ENCODE measurements at regions not wholly inside any gene's neighbourhood (a gene's known extent, or its start where the extent isn't known, plus 50 kb on each side); places are given as distances from the start of the nearest gene placed in this dataset.
"Not testable (repeated sequence)": the region's sequence is repeated elsewhere in the genome, so short reads cannot be mapped to it uniquely, and the experiment has no call there.

DNA sequence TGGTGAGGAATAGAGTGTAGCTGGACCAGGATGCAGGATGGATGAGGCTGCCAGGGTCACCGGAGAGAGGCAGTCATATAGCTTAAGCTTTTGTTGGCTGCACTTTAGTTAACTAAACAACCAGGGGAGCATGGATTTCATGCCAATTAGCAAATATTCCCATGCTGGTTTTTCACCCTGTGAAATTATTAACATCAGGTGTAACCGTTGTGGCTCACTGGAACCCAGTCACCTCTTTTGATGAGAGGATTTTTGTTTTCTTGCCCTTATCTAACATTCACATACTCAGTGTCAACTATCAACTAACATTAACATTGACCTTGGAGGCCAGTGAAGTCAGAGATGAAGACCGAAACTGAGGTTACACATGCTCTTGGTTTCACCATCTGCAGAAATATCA, 97.2 kb upstream of the BASP1 start:
- H3K4me1 ChIP-seq (ENCODE audit: insufficient read depth): peaks cover 21% of the 10 kb centered on the region
- H3K27ac ChIP-seq: no peak overlapping the region
- 85 to 90% methylated on average over 3 of the region's 3 CpGs for WGBS, 2 experiments (ENCODE audit: low coverage in 1 of 2, low lambda C conversion rate in 2 of 2, missing lambda C conversion rate in 2 of 2)
- H3K9me3 ChIP-seq (ENCODE audit: low read depth): no peaks in the 10 kb centered on the region
- no peak for DNase-seq
- no peak overlapping the region for H3K4me3 ChIP-seq
- no peaks in the 10 kb centered on the region for H3K9me2 ChIP-seq (ENCODE audit: insufficient read depth)
- TF ChIP-seq EZH2phosphoT487 (IDR thresholded peaks at IDR 0.05; ENCODE audit: insufficient read depth, low read depth): no peak
- no peak for TF ChIP-seq EZH2 (IDR thresholded peaks at IDR 0.05; ENCODE audit: insufficient read depth, poor library complexity, severe bottlenecking)
- H3K4me2 ChIP-seq (ENCODE audit: unreplicated experiment): no peak overlapping the region
- H2AFZ ChIP-seq: no peak overlapping the region
- no peaks in the 10 kb centered on the region for H3K79me2 ChIP-seq (ENCODE audit: insufficient read depth)
- no peaks in the 10 kb centered on the region for H4K20me1 ChIP-seq (ENCODE audit: insufficient read depth)
- peaks cover 21% of the 10 kb centered on the region for H3F3A ChIP-seq (ENCODE audit: insufficient read depth)
- H3K36me3 ChIP-seq (ENCODE audit: low read depth): no peaks in the 10 kb centered on the region
- in situ Hi-C loops (cut with MboI): no loop called here
- no peaks in the 10 kb centered on the region for H3K27me3 ChIP-seq (replicated peaks; ENCODE audit: insufficient read depth)
- H3K9ac ChIP-seq: no peak overlapping the region

DNA sequence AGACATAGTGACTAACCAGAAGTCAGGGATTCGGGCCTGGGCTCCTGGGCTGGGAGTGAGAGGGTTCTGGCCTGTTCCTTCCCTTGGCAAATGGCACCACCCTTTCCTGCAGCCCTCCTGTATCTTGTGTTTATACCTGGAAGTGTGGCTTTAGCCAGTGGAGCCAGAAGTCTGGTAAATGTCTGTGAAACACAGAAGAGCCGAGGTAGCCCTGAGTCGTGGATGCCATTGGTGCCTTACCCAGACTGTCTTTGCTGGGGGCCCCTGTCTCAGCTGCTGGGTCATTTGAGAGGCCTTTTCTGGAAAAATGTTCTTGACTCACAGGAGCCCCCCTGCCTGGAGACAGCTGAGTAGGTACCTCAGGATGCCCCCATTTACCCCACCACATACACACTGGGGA, 95.7 kb upstream of the BASP1 start:
- H3K9ac ChIP-seq: no peak overlapping the region
- in situ Hi-C loops (cut with MboI): no loop called here
- H3K36me3 ChIP-seq (ENCODE audit: low read depth): no peaks in the 10 kb centered on the region
- no peak for DNase-seq
- no peaks in the 10 kb centered on the region for H3K79me2 ChIP-seq (ENCODE audit: insufficient read depth)
- H3K4me2 ChIP-seq (ENCODE audit: unreplicated experiment): no peak overlapping the region
- no peaks in the 10 kb centered on the region for H3K27me3 ChIP-seq (replicated peaks; ENCODE audit: insufficient read depth)
- peaks cover 15% of the 10 kb centered on the region for H3K4me1 ChIP-seq (ENCODE audit: insufficient read depth)
- H4K20me1 ChIP-seq (ENCODE audit: insufficient read depth): no peaks in the 10 kb centered on the region
- H3K9me2 ChIP-seq (ENCODE audit: insufficient read depth): no peaks in the 10 kb centered on the region
- no peak overlapping the region for H3K4me3 ChIP-seq
- TF ChIP-seq EZH2 (IDR thresholded peaks at IDR 0.05; ENCODE audit: insufficient read depth, poor library complexity, severe bottlenecking): no peak
- TF ChIP-seq EZH2phosphoT487 (IDR thresholded peaks at IDR 0.05; ENCODE audit: insufficient read depth, low read depth): no peak
- no peaks in the 10 kb centered on the region for H3K9me3 ChIP-seq (ENCODE audit: low read depth)
- peaks cover 14% of the 10 kb centered on the region for H3F3A ChIP-seq (ENCODE audit: insufficient read depth)
- WGBS, 2 experiments (ENCODE audit: low coverage in 1 of 2, low lambda C conversion rate in 2 of 2, missing lambda C conversion rate in 2 of 2): 89 to 95% methylated on average over 3 of the region's 3 CpGs
- H2AFZ ChIP-seq: no peak overlapping the region
- no peak overlapping the region for H3K27ac ChIP-seq

DNA sequence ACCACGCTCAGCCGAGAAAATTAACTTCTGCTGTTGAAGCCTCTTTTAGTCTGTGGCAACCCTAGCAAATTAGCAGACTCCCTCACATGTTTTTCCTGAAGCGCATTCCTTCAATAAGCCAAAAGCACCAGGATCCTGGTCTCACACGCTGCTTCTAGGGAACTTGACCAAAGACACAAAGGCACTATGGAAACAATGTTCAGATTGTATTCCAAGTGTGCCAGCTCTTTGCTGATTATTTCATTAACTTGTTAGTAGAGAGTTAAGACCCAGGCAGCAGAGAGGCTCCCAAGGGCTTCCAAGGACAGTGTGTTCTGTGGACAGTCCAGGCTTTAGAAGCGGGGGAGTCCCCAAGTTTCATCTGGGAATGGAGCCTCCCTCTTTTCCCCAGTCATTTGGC, 94.4 kb upstream of the BASP1 start:
- peak overlapping the region; percentile 28; the same call in 1 of the 2 replicates for H2AFZ ChIP-seq
- TF ChIP-seq EZH2phosphoT487 (IDR thresholded peaks at IDR 0.05; ENCODE audit: insufficient read depth, low read depth) (no peak), EZH2 (IDR thresholded peaks at IDR 0.05; ENCODE audit: insufficient read depth, poor library complexity, severe bottlenecking) (no peak)
- peaks cover 18% of the 10 kb centered on the region for H3K4me1 ChIP-seq (ENCODE audit: insufficient read depth)
- in situ Hi-C loops (cut with MboI): no loop called here
- no peaks in the 10 kb centered on the region for H3K36me3 ChIP-seq (ENCODE audit: low read depth)
- no peak overlapping the region for H3K9ac ChIP-seq
- H3K4me3 ChIP-seq: no peak overlapping the region
- no peaks in the 10 kb centered on the region for H4K20me1 ChIP-seq (ENCODE audit: insufficient read depth)
- 39 to 50% methylated on average over 5 of the region's 5 CpGs for WGBS, 2 experiments (ENCODE audit: low coverage in 1 of 2, low lambda C conversion rate in 2 of 2, missing lambda C conversion rate in 2 of 2)
- peak; percentile 50 for DNase-seq
- H3K27me3 ChIP-seq (replicated peaks; ENCODE audit: insufficient read depth): no peaks in the 10 kb centered on the region
- no peak overlapping the region for H3K4me2 ChIP-seq (ENCODE audit: unreplicated experiment)
- no peaks in the 10 kb centered on the region for H3K9me3 ChIP-seq (ENCODE audit: low read depth)
- no peak overlapping the region for H3K27ac ChIP-seq
- H3K79me2 ChIP-seq (ENCODE audit: insufficient read depth): no peaks in the 10 kb centered on the region
- H3K9me2 ChIP-seq (ENCODE audit: insufficient read depth): no peaks in the 10 kb centered on the region
- H3F3A ChIP-seq (ENCODE audit: insufficient read depth): peaks cover 19% of the 10 kb centered on the region

DNA sequence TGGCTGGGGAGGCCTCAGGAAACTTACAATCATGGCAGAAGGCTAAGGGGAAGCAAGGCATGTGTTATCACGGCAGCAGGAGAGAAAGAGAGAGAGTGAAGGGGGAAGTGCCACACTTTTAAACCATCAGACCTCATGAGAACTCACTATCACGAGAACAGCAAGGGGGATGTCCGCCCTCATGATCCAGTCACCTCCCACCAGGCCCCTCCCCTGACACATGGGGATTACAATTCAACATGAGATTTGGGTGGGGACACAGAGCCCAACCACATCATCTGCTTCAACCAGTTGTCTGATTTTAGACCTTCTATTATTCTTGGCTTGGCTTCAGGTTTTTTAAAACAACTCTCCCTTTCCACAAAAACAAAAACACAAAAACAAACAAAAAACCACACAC, 93.7 kb upstream of the BASP1 start:
- Histone ChIP-seq H3K4me1 (ENCODE audit: insufficient read depth) (peaks cover 19% of the 10 kb centered on the region), H3F3A (ENCODE audit: insufficient read depth) (peaks cover 18% of the 10 kb centered on the region; the same call in 1 of the 2 replicates)
- H3K27ac ChIP-seq; H3K79me2 ChIP-seq (ENCODE audit: insufficient read depth); H3K9ac ChIP-seq; H3K9me2 ChIP-seq (ENCODE audit: insufficient read depth); H3K36me3 ChIP-seq (ENCODE audit: low read depth); DNase-seq; H3K4me2 ChIP-seq (ENCODE audit: unreplicated experiment); in situ Hi-C loops (cut with MboI); H3K9me3 ChIP-seq (ENCODE audit: low read depth); H2AFZ ChIP-seq; H3K4me3 ChIP-seq; H4K20me1 ChIP-seq (ENCODE audit: insufficient read depth); H3K27me3 ChIP-seq (replicated peaks; ENCODE audit: insufficient read depth): not testable (repeated sequence)
- 68 to 79% methylated on average over 3 of the region's 3 CpGs for whole genome bisulfite sequencing, 2 experiments (ENCODE audit: low coverage in 1 of 2, low lambda C conversion rate in 2 of 2, missing lambda C conversion rate in 2 of 2)

DNA sequence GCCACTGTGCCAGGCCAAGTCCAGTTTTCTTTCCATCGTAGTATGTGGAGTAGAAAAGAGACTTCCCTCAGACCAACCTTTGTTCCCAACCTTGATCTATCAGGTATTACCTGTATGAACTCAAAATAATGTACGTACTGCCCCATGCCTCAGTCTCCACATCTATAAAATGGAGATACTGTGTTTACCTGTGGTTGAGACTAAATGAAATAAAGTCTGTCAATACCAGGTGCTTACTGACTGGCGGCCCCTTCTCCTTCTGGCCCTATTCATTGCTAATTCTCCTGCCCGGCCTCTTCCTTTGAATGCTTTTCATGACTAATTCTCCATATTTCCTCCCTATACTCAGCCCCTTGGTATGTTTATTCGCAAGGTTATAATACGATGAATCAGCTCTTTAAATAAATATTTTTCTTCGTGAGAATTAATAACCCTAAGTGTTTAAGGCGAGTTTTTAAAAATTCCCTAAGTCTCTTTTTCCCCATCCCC, 89.6 kb upstream of the BASP1 start:
- Histone ChIP-seq H3K4me2 (ENCODE audit: unreplicated experiment) (peak overlapping the region; percentile 10), H3F3A (ENCODE audit: insufficient read depth) (peaks cover 18% of the 10 kb centered on the region; the same call in 1 of the 2 replicates), H3K27ac (peak overlapping the region; percentile 67), H3K27me3 (replicated peaks; ENCODE audit: insufficient read depth) (no peaks in the 10 kb centered on the region), H3K9ac (peak overlapping the region; percentile 36; the same call in 1 of the 2 replicates), H2AFZ (no peak overlapping the region), H3K79me2 (ENCODE audit: insufficient read depth) (0 out of 2 replicates have a peak, but pooled peaks cover 12% of the 10 kb centered on the region), H3K4me1 (ENCODE audit: insufficient read depth) (peaks cover 35% of the 10 kb centered on the region), H3K9me2 (ENCODE audit: insufficient read depth) (no peaks in the 10 kb centered on the region), H4K20me1 (ENCODE audit: insufficient read depth) (no peaks in the 10 kb centered on the region), H3K4me3 (no peak overlapping the region), H3K36me3 (ENCODE audit: low read depth) (no peaks in the 10 kb centered on the region), H3K9me3 (ENCODE audit: low read depth) (no peaks in the 10 kb centered on the region)
- peak; percentile 94 for DNase-seq
- in situ Hi-C loops (cut with MboI): loop anchor here (25.0 kb wide), 1 partner anchor 190 kb away; the partner anchor contains the start of gene MYO10
- WGBS, 2 experiments (ENCODE audit: low coverage in 1 of 2, low lambda C conversion rate in 2 of 2, missing lambda C conversion rate in 2 of 2): 23 to 28% methylated on average over 8 of the region's 8 CpGs
- TF ChIP-seq EZH2 (IDR thresholded peaks at IDR 0.05; ENCODE audit: insufficient read depth, poor library complexity, severe bottlenecking): no peak
- no peak for TF ChIP-seq EZH2phosphoT487 (IDR thresholded peaks at IDR 0.05; ENCODE audit: insufficient read depth, low read depth)

Measured in GM23248 (cell line).